Stimulated activated CD4-positive, alpha-beta T cell treated with anti-CD3 and anti-CD28 coated beads, TNF-alpha, amount 100 ng/mL, for 1 hour (primary cell): ENCODE measurements at regions not wholly inside any gene's neighbourhood (a gene's known extent, or its start where the extent isn't known, plus 50 kb on each side); places are given as distances from the start of the nearest gene placed in this dataset.

Source experiments
- DNase-seq, 3 donors: peaks; one replicate each; pipeline ENCODE4 v3.0.0-alpha.2; 2020; ENCODE audit warnings: low read depth in 3 of 3, low spot score in 1 of 3

DNA sequence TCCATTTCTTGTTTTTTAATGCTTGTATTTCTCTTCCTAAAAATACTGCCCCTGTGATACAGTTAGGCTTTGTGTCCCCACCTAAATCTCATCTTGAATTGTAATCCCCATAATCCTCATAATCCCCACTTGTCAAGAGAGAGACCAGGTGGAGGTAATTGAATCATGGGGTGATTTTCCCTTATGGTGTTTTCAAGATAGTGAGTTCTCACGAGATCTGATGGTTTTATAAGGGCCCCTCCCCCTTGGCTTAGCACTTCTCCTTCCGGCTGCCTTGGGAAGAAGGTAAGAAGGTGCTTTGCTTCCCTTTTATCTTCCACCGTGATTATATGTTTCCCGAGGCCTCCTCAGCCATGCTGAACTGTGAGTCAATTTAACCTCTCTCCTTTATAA lies 227.4 kb downstream of the MAN2A1 start:
- no peak for DNase-seq

DNA sequence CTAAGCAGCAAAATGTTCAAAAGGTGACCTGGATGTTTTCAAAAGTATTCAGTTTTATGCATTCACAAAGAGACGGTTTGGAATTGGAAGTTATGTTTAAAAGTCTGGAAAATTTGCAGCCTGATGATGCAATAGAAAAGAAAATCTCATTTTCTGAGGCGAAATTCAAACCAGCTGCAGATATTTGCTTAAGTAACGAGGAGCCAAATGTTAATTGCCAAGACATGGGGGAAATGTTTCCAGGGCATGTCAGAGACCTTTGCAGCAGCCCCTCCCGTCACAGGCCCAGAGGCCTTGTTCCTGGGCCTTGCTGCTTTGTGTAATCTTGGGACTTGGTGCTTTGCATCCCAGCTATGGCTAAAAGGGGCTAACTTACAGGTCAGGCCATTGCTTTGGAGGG lies 228.2 kb downstream of the MAN2A1 start:
- no peak for DNase-seq

- no peak for DNase-seq
Measured at GRCh38 chr5:109920736-109921135, 231.0 kb downstream of the MAN2A1 start.

DNA sequence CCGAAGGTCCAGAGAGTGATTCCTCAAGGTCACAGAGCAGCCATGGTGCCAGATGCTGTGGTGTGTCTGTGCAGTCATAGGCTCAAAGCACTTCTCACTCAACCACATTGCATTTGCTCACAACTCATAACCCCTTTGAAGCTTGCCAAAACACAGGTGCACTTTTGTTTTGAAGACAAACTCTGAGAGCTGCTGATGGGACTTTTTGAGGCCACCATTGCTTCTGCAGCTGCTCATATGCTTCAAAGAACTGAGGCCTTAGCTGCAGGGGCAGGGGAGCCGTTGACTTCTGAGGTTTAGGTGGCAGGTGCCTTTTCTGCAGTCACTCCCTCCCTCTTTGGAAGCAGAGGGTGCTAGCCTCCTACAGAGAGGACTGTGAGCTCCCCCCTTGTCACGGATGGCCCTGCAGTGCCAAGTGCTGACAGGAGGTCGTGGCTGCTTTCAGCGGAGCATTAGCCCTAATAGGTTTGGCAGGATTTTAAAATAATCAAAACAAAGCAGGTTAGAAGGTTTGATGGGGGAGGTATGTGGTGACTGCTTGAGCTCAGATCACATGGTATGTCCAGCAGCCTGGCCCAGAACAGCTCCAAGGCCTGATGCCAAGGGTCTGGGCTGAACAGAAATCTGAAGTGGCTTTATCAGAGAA lies 232.1 kb downstream of the MAN2A1 start:
- peak in 2 of 3 donors; percentile 35 to 38 for DNase-seq

DNA sequence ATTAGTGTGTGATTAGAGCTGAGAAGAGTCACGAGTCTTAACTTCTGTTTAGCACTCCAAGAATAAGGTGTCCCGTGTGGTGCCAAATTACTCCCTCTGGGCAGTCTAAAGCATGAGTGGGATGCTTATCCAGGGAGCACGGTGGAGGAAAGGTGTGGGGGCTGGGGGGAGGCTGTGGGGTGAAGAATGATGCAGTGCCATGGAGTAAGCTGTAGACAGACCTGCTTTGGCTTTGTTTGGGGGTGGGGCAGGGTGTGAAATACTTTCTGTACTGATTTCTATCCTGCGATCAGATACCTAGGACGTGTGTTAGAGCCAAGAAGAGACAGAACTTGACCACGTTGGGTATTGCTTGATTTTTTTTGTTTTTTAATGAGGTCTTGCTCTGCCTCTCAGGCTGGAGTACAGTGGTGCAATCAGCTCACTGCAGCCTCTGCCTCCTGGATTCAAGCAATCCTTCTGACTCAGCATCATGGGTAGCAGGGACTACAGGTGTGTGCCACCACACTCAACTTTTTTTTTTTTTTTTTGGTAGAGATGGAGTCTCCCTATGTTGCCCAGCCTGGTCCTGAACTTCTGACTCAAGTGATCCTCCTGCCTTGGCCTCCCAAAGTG lies 232.8 kb downstream of the MAN2A1 start:
- no peak for DNase-seq

DNA sequence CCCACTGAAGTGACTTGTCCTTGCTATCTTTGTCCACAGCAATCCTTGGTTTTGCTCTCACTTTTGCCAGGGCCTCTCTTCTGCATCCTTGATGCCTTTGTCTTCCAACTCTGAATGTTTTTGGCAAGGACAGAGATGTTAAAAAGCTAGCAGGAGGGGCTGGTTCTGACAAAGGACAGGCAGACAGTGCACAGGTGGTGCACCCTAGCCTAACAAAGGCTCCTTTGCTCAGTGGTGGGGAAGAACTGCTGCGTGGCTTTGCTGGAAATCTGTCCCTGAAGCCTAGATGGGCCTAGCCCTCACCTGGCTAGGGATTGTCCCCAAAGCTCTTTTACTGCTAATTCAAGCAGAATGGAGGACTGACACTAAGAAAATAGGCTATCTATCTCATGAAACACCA lies 233.5 kb downstream of the MAN2A1 start:
- DNase-seq: no peak

GRCh38 chr5:109924237-109925107 lies 234.7 kb downstream of the MAN2A1 start:
- no peak for DNase-seq

- no peak for DNase-seq
Measured at GRCh38 chr5:109927639-109928038, 237.9 kb downstream of the MAN2A1 start.

DNA sequence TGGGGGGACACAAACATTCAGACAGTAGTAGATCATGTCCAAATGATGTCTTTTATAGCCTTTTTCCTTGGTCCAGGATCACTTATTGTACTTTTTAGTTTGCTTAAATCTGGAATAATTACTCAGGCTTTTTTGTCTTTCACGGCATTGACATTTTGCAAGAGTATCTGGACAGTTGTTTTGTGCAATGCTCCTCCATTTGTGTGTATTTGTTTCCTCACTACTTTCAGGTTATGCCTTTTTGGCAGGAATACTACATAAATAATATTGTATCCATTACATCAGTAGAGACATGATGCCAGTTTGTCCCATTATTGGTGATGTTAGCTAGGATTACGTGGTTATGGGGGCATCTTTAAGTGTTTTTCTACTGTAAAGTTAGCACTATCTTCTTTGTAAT lies 238.3 kb downstream of the MAN2A1 start:
- DNase-seq: no peak

DNA sequence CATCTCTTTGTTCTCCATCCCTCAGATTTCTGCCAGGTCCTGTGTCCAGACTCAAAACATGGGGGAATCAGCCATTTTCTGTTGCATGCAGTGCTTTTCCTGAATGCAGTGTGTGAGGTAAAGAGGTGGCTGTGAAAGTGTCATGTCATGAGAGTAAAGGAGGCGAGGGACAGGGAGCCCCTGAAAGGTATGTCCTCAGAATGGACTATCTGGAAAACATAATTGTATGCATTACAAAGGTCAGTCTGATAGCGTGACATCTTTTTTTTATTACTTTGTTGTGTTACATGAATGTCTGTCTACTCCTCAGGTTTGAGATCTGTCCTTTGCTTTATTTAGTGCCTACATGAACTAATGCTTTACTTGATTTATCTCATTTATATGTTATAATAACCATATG lies 239.1 kb downstream of the MAN2A1 start:
- DNase-seq: no peak

GRCh38 chr5:109929376-109929775 lies 239.6 kb downstream of the MAN2A1 start:
- no peak for DNase-seq

- DNase-seq: no peak
Measured at GRCh38 chr5:109929911-109930310, 240.2 kb downstream of the MAN2A1 start.

GRCh38 chr5:109931049-109931780 lies 241.5 kb downstream of the MAN2A1 start:
- DNase-seq: no peak

- no peak for DNase-seq
Measured at GRCh38 chr5:109935833-109936490, 246.2 kb downstream of the MAN2A1 start.

DNA sequence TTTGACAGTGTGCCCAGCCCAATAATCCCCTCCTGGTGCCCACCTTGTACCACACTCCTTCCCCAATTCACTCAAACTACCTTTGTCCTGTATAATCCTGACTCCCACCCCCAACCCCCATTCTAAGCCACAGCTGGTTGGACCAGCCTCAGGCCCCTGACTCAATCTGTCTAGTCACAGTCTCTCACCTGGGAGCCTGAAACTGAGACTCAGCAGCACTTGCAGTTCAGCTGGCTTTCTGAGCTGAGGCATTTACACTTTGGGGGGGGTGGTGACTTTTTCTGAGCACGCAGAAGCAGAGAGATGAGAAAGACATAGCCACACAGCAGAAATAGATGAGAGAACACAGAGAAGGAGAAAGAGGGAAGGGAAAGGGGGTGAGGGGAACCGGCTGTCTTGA lies 247.3 kb downstream of the MAN2A1 start:
- DNase-seq: no peak

GRCh38 chr5:109937951-109938350 lies 248.2 kb downstream of the MAN2A1 start:
- no peak for DNase-seq

DNA sequence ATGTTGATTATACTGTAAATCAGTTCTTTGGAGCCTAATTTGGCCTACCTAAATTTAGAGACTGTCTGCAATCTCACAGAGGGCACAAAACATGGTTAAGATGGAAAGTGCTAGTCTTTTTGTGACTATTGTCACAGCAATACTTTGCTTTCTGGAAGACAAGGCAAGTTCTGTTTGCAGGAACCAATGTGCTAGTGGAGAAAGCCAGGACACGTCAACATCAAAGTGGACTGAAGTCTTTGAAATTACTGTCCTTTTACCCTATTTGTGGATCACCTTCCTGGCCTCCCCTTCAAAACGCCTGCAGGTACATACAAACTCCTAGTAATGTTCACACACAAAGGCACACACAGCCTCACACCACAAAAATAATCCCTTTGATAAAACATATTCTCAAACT lies 248.7 kb downstream of the MAN2A1 start:
- DNase-seq: no peak

GRCh38 chr5:109939116-109939682 lies 249.5 kb downstream of the MAN2A1 start:
- no peak for DNase-seq

DNA sequence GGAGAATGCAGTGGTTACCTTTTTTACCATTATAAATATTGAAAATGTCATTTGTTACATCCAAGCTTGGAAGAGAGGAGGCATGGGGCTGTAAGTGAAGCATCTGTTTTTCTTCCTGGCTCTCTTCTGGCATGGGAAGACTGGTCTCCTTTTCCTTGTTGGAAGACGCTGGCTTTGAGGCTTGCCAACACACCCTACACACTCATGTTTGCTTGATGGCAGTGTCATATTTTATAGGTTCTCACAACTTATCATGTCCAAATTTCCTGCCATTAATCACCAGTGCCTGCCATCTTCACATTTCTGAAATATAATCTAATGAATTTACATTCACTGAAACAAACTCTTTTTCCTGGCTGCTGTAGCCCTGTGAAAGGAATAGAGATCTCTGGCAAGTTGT lies 252.9 kb downstream of the MAN2A1 start:
- no peak for DNase-seq

DNA sequence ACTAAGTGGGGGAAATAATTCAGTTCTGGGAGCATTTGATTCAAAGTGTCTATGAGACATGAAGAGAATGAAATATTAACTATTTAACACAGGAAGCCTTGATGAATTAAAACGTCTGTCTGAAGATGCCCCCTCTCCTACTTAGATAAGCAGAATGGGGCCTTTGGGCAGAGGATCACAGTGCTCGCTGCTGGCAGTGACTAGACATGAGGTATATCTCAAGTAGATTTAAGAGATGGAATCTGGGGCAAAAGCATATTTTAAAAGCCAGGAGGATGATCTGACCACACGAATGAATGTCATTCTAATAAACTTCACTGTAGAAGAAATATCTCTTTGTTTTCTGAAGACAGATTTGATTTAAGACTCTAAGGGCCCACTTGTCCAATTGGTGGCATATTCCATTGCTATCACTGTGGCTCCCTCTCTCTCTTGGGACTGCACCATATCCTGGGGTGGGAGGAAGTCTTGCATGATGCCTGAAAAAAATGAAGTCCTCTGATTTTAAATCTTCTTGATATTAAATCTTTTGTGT lies 254.0 kb downstream of the MAN2A1 start:
- DNase-seq: no peak
